CD4-positive, CD25-positive, alpha-beta regulatory T cell (primary cell): ENCODE measurements at regions not wholly inside any gene's neighbourhood (a gene's known extent, or its start where the extent isn't known, plus 50 kb on each side); places are given as distances from the start of the nearest gene placed in this dataset.

Experiments used
- ATAC-seq, 2 donors: fragments of 150-1000 bp; cut with Tn5 transposase; one replicate each; pipeline ENCODE4 v1.10.0; 2021; ENCODE audit warnings: low read depth in 2 of 2, moderate number of reproducible peaks in 2 of 2, moderate library complexity in 1 of 2
- DNase-seq, 3 donors: peaks; one replicate each; pipeline versions ENCODE4 v3.0.0 to v3.0.0-alpha.2; 2012 to 2022; ENCODE audit warnings: mixed read lengths in 1 of 3
- H3K27ac ChIP-seq: one replicate; pipeline ENCODE4 v1.7.0; 2013; ENCODE audit warnings: mild to moderate bottlenecking, low read length; ENCODE audit not compliant: insufficient read depth, poor library complexity, severe bottlenecking
- H3K27me3 ChIP-seq: one replicate; pipeline ENCODE4 v1.7.0; 2013; ENCODE audit warnings: low read length; ENCODE audit not compliant: control insufficient read depth, insufficient read depth
- H3K36me3 ChIP-seq: one replicate; pipeline ENCODE4 v1.7.0; 2013; ENCODE audit warnings: mild to moderate bottlenecking, low read length, moderate library complexity; ENCODE audit not compliant: control insufficient read depth, insufficient read depth
- H3K4me1 ChIP-seq: 2 replicates; pipeline ENCODE4 v1.7.0; 2013; ENCODE audit warnings: mild to moderate bottlenecking, low read length; ENCODE audit not compliant: insufficient read depth, control insufficient read depth, poor library complexity, severe bottlenecking
- H3K4me3 ChIP-seq: one replicate; pipeline ENCODE4 v1.7.0; 2013; ENCODE audit warnings: low read depth, mild to moderate bottlenecking, low read length, moderate library complexity
- H3K9me3 ChIP-seq, 2 experiments: 1 replicate in 1 of 2; 2 replicates in 1 of 2; pipeline ENCODE4 v1.7.0; 2013; ENCODE audit warnings: low read length in 2 of 2, mild to moderate bottlenecking in 1 of 2, moderate library complexity in 1 of 2; ENCODE audit not compliant: control insufficient read depth in 2 of 2
- H3K27ac Mint-ChIP-seq, 3 donors: one replicate each; pipeline ENCODE4 v1.8.0; 2020 to 2022; ENCODE audit warnings: mild to moderate bottlenecking in 3 of 3, mixed read lengths in 3 of 3, moderate library complexity in 2 of 3
- H3K27me3 Mint-ChIP-seq: one replicate; pipeline ENCODE4 v1.8.0; 2022; ENCODE audit warnings: mild to moderate bottlenecking, mixed read lengths
- H3K36me3 Mint-ChIP-seq: one replicate; pipeline ENCODE4 v1.8.0; 2020; ENCODE audit warnings: mixed read lengths
- H3K4me1 Mint-ChIP-seq, 4 donors: one replicate each; pipeline ENCODE4 v1.8.0; 2020 to 2022; ENCODE audit warnings: mixed read lengths in 4 of 4, mild to moderate bottlenecking in 1 of 4
- H3K4me3 Mint-ChIP-seq, 4 donors: one replicate each; pipeline ENCODE4 v1.8.0; 2020 to 2022; ENCODE audit warnings: mild to moderate bottlenecking in 4 of 4, mixed read lengths in 4 of 4, moderate library complexity in 3 of 4
- H3K9me3 Mint-ChIP-seq, 7 donors: one replicate each; pipeline ENCODE4 v1.8.0; 2020 to 2022; ENCODE audit warnings: mixed read lengths in 7 of 7, mild to moderate bottlenecking in 3 of 7, moderate library complexity in 2 of 7

- no peak for DNase-seq
Measured at GRCh38 chr15:100728371-100729201, 126.2 kb downstream of the ASB7 start.

GRCh38 chr15:100729461-100729860 is 127.1 kb downstream of the ASB7 start:
- Mint-ChIP-seq H3K9me3 (peaks cover 0 to 4% (median 0%) of the 10 kb centered on the region in 7 donors), H3K4me1 (no peaks in the 10 kb centered on the region), H3K27me3 (peaks cover 11% of the 10 kb centered on the region), H3K36me3 (no peaks in the 10 kb centered on the region), H3K27ac (no peak overlapping the region), H3K4me3 (no peak overlapping the region)
- H3K4me1 ChIP-seq: no peaks in the 10 kb centered on the region
- H3K27me3 ChIP-seq: no peaks in the 10 kb centered on the region
- H3K36me3 ChIP-seq: no peaks in the 10 kb centered on the region
- DNase-seq (no peak), ATAC-seq (no peak)
- H3K27ac ChIP-seq: no peak overlapping the region
- no peaks in the 10 kb centered on the region for H3K9me3 ChIP-seq
- no peak overlapping the region for H3K4me3 ChIP-seq

More at GRCh38 chr15:100728371-100729201, 126.2 kb downstream of the ASB7 start:
- Mint-ChIP-seq H3K27ac (no peak overlapping the region), H3K4me1 (no peaks in the 10 kb centered on the region), H3K9me3 (peaks cover 0 to 4% (median 0%) of the 10 kb centered on the region in 7 donors), H3K27me3 (peaks cover 8% of the 10 kb centered on the region), H3K4me3 (no peak overlapping the region), H3K36me3 (no peaks in the 10 kb centered on the region)
- Histone ChIP-seq H3K4me3 (no peak overlapping the region), H3K4me1 (no peaks in the 10 kb centered on the region), H3K27ac (no peak overlapping the region), H3K9me3 (no peaks in the 10 kb centered on the region), H3K36me3 (no peaks in the 10 kb centered on the region), H3K27me3 (no peaks in the 10 kb centered on the region)
- no peak for ATAC-seq

DNA sequence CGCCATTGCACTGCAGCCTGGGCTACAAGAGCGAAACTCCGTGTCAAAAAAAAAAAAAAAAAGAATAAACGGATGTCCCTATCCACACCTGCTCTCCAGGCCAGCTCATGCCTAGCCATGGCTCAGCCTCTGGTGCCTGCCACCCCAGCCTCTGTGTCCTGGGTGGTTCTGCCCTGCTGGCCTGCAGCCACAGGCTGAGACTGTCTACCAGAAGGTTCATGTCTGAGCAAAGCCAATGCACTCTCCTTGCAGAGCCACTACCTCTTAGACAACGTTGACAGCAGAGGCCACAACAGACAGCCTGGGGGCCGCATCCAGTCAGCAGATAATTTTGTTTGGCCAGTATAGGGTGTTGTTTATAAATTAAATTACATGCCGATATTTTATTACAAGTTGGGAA is 127.7 kb downstream of the ASB7 start:
- Histone ChIP-seq H3K27ac (no peak overlapping the region), H3K9me3 (no peaks in the 10 kb centered on the region), H3K27me3 (no peaks in the 10 kb centered on the region), H3K36me3 (no peaks in the 10 kb centered on the region), H3K4me1 (no peaks in the 10 kb centered on the region), H3K4me3 (no peak overlapping the region)
- ATAC-seq (no peak), DNase-seq (no peak)
- Mint-ChIP-seq H3K27ac (no peak overlapping the region), H3K27me3 (peaks cover 8% of the 10 kb centered on the region), H3K4me1 (no peaks in the 10 kb centered on the region), H3K9me3 (peaks cover 0 to 4% (median 0%) of the 10 kb centered on the region in 7 donors), H3K36me3 (no peaks in the 10 kb centered on the region), H3K4me3 (no peak overlapping the region)

- peaks cover 4% of the 10 kb centered on the region for H3K27me3 Mint-ChIP-seq
- peaks cover 0 to 4% (median 0%) of the 10 kb centered on the region in 7 donors for H3K9me3 Mint-ChIP-seq
- Histone ChIP-seq H3K27me3 (no peaks in the 10 kb centered on the region), H3K4me3 (no peak overlapping the region), H3K9me3 (no peaks in the 10 kb centered on the region), H3K27ac (no peak overlapping the region), H3K36me3 (no peaks in the 10 kb centered on the region), H3K4me1 (no peaks in the 10 kb centered on the region)
- no peaks in the 10 kb centered on the region for H3K36me3 Mint-ChIP-seq
- no peaks in the 10 kb centered on the region for H3K4me1 Mint-ChIP-seq
- H3K27ac Mint-ChIP-seq: no peak overlapping the region
- DNase-seq: no peak
- no peak for ATAC-seq
- no peak overlapping the region for H3K4me3 Mint-ChIP-seq
Measured at GRCh38 chr15:100730655-100731266, 128.4 kb downstream of the ASB7 start.

- Mint-ChIP-seq H3K4me3 (no peak overlapping the region), H3K4me1 (no peaks in the 10 kb centered on the region), H3K27me3 (peaks cover 4% of the 10 kb centered on the region), H3K36me3 (no peaks in the 10 kb centered on the region), H3K27ac (no peak overlapping the region), H3K9me3 (peaks cover 0 to 4% (median 0%) of the 10 kb centered on the region in 7 donors)
- H3K4me1 ChIP-seq: no peaks in the 10 kb centered on the region
- ATAC-seq (no peak), DNase-seq (no peak)
- H3K9me3 ChIP-seq: no peaks in the 10 kb centered on the region
- no peak overlapping the region for H3K27ac ChIP-seq
- no peaks in the 10 kb centered on the region for H3K27me3 ChIP-seq
- H3K4me3 ChIP-seq: no peak overlapping the region
- H3K36me3 ChIP-seq: no peaks in the 10 kb centered on the region
Measured at GRCh38 chr15:100731267-100732152, 129.1 kb downstream of the ASB7 start.

GRCh38 chr15:100732211-100733055 is 130.0 kb downstream of the ASB7 start:
- no peak overlapping the region for H3K27ac ChIP-seq
- Mint-ChIP-seq H3K9me3 (peaks cover 0 to 4% (median 0%) of the 10 kb centered on the region in 7 donors), H3K4me3 (no peak overlapping the region), H3K27ac (no peak overlapping the region), H3K27me3 (peaks cover 8% of the 10 kb centered on the region), H3K36me3 (no peaks in the 10 kb centered on the region), H3K4me1 (no peaks in the 10 kb centered on the region)
- ATAC-seq (no peak), DNase-seq (no peak)
- no peaks in the 10 kb centered on the region for H3K36me3 ChIP-seq
- H3K4me1 ChIP-seq: no peaks in the 10 kb centered on the region
- no peaks in the 10 kb centered on the region for H3K9me3 ChIP-seq
- no peaks in the 10 kb centered on the region for H3K27me3 ChIP-seq
- no peak overlapping the region for H3K4me3 ChIP-seq
